ENCODE measurements at regions not wholly inside any gene's neighbourhood (a gene's known extent, or its start where the extent isn't known, plus 50 kb on each side); places are given as distances from the start of the nearest gene placed in this dataset.

DNA sequence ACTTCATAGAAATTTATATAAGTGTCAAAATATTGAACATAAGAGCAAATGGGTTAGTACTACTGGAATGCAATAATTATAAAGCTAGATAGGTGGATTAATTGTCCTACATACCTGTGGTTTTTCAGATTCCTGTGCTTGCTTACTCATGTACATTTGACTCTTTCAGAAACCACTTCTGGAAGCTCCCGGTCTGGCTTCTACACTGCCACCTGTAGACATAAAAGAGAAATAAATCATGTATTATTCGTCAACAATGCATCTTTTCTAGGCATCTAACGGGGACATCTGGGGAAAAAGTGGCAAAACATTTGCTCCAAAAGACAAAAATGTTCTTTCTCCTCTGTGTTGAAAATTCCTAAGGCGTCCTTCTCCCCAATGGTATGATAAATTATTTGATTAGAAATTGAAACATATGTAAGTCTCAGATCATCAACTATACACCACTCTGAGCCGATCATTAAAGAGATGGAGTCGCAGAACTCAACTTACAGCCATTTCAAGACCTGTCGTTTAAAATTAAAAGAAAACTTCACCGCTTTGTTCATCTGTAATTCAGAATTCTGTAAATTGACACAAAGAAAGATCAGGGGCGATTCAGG, 648.7 kb upstream of the DIPK2B start:
- TF ChIP-seq, protein P1, sequence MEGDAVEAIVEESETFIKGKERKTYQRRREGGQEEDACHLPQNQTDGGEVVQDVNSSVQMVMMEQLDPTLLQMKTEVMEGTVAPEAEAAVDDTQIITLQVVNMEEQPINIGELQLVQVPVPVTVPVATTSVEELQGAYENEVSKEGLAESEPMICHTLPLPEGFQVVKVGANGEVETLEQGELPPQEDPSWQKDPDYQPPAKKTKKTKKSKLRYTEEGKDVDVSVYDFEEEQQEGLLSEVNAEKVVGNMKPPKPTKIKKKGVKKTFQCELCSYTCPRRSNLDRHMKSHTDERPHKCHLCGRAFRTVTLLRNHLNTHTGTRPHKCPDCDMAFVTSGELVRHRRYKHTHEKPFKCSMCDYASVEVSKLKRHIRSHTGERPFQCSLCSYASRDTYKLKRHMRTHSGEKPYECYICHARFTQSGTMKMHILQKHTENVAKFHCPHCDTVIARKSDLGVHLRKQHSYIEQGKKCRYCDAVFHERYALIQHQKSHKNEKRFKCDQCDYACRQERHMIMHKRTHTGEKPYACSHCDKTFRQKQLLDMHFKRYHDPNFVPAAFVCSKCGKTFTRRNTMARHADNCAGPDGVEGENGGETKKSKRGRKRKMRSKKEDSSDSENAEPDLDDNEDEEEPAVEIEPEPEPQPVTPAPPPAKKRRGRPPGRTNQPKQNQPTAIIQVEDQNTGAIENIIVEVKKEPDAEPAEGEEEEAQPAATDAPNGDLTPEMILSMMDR (IDR thresholded peaks at IDR 0.05; ENCODE audit: extremely low read depth in 1 of 2, insufficient read depth in 1 of 2, low read depth in 1 of 2, low read length in 2 of 2) = peak; percentile 6 to 17
- TF ChIP-seq POLR2AphosphoS5 (IDR thresholded peaks at IDR 0.05; ENCODE audit: insufficient read depth, low read depth, low read length) = no peak
- TF ChIP-seq GATA2 (IDR thresholded peaks at IDR 0.05; ENCODE audit: insufficient read depth, insufficient read length, low read depth, low read length) = no peak
- TF ChIP-seq JUN (IDR thresholded peaks at IDR 0.05; ENCODE audit: borderline replicate concordance, insufficient read depth, insufficient read length, low read depth) = no peak
- TF ChIP-seq EZH2 (IDR thresholded peaks at IDR 0.05; ENCODE audit: borderline replicate concordance, low read depth, low read length, severe bottlenecking) = no peak
- TF ChIP-seq, protein P2, sequence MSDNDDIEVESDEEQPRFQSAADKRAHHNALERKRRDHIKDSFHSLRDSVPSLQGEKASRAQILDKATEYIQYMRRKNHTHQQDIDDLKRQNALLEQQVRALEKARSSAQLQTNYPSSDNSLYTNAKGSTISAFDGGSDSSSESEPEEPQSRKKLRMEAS (IDR thresholded peaks at IDR 0.05; ENCODE audit: insufficient read depth, insufficient read length) = no peak
- no peak for TF ChIP-seq POLR2A (IDR thresholded peaks at IDR 0.05; ENCODE audit: low read depth, low read length)
- no peak for TF ChIP-seq FOS (IDR thresholded peaks at IDR 0.05; ENCODE audit: borderline replicate concordance, insufficient read depth, low read length)
- no peak for TF ChIP-seq MYC (IDR thresholded peaks at IDR 0.05; ENCODE audit: low read depth, low read length)
